Stimulated activated CD4-positive, alpha-beta T cell treated with anti-CD3 and anti-CD28 coated beads, Interleukin-15, amount 100 ng/mL, for 1 hour (primary cell): ENCODE measurements at regions not wholly inside any gene's neighbourhood (a gene's known extent, or its start where the extent isn't known, plus 50 kb on each side); places are given as distances from the start of the nearest gene placed in this dataset.

Experiments
- DNase-seq, 2 donors: peaks; one replicate each; pipeline ENCODE4 v3.0.0-alpha.2; 2020; ENCODE audit warnings: low read depth in 1 of 2, low spot score in 1 of 2

DNA sequence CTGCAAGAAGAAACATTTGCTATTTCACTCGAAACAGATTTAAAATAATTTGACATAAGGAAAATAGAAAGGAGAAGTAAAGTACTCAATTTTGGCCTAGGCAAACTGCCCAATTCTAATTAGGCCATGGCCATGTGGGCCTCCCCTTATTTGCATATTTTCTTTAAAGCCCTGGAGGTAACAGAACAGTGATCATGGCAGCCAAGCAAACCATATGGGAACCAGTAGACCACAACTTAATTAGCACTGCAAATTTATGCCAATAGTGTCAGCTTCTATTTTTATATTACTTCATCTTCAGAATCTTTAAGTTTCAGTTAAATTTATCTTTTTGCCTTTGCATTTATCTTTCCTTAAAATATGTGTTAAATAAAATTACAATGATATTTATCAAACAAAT, 63.3 kb upstream of the THSD7A start:
- no peak for DNase-seq

- DNase-seq: no peak
Measured at GRCh38 chr7:11896663-11897062, 64.7 kb upstream of the THSD7A start.

GRCh38 chr7:11899247-11899646, 67.2 kb upstream of the THSD7A start:
- no peak for DNase-seq

DNA sequence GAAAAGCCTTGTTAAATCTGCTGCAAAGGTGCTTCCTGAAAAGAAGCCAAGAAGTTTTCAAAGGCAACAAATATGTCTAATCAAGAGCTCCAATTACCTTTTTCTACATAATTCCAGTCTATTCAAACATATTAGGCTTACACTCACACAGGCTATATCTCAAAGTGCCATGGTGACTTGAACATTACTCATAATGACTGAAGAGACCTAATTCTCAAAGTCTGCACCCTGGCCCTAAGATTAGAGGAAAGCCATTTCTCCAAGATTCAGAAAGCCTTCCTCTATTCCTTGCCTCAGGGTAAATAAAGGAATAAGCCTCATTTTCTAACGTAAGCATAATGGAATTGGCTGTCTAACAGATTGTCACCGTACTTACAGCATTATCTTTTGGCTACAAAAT, 78.3 kb upstream of the THSD7A start:
- no peak for DNase-seq

DNA sequence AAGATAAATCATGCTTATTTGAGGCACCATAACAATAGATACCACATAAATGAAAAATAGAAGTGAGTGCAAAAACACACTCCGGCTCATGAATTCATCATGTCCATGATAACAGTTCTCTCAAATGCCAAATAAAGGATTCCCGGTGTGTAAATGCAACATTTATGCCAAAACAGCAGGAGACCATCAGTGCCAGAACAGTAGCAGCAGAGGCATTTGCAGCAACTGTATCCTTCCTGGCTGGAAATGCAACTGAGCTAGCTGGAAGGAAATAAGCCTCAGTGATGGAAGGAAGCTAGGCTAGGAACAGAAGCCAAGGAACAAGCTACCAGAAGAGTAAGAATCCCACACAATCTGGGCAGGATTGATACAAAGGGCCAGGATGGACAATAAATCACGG, 79.9 kb upstream of the THSD7A start:
- no peak for DNase-seq

GRCh38 chr7:11914645-11915044, 82.6 kb upstream of the THSD7A start:
- DNase-seq: no peak

DNA sequence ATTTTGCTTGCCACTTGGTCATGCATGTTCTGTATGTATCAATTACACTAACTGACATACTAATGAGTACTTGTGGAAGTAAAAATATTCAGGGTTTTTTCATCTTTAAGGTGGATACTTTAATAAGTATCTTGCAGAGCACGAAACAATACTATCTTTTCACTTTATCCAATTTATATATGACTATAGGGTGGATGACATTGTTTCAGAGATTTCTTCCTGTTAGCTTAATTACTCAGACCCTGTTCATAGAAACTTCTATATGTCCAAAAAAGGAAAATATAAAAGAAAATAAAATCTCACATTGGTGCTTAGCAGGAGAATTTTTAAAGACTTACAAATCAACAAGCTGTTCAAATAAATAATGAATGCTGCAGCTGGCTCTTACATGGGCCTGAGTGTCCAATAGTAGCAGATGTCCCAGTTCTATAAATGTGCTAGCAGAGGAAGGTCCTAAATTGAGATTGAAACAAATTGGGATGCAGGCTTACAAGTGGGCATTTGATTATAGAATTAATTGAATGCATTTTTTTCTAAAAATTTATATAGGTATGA, 91.5 kb upstream of the THSD7A start:
- DNase-seq: no peak

GRCh38 chr7:11931307-11931706, 99.3 kb upstream of the THSD7A start:
- DNase-seq: no peak

- no peak for DNase-seq
Measured at GRCh38 chr7:11934796-11935195, 102.8 kb upstream of the THSD7A start.

- DNase-seq: no peak
Measured at GRCh38 chr7:11935905-11936304, 103.9 kb upstream of the THSD7A start.

DNA sequence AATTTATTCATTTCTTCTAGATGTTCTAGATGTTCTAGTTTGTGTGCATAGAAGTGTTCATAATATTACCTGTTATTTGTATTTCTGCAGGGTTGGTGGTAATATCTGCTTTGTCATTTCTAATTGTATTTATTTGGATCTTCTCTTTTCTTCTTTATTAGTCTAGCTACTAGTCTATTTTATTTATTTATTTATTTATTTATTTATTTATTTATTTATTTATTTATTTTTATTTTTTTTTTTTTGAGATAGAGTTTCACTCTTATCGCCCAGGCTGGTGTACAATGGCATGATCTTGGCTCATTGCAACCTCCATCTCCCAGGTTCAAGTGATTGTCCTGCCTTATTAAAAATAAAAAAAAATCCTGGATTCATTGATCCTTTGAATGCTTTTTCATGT, 114.8 kb upstream of the THSD7A start:
- no peak for DNase-seq

DNA sequence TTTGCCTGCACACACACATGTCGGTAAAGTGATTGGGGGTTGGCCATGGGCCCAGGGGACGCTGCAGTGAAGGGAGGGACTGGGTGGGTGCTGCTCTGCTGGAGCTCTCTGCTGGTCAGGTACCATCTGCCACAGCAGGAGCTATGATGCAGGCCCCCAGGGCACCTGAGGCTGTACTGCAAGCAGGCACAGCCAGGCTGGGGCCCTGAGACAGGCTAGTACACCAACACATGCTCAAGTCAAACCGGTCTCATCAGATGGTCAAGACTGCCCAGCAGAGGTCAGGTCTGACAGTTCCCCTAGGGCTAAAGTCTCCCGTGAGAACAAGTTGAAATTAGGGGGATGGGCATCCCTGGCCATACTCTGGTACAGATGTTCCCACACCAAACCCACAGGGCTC, 118.3 kb upstream of the THSD7A start:
- DNase-seq: no peak

- DNase-seq: no peak
Measured at GRCh38 chr7:11950942-11951341, 118.9 kb upstream of the THSD7A start.

DNA sequence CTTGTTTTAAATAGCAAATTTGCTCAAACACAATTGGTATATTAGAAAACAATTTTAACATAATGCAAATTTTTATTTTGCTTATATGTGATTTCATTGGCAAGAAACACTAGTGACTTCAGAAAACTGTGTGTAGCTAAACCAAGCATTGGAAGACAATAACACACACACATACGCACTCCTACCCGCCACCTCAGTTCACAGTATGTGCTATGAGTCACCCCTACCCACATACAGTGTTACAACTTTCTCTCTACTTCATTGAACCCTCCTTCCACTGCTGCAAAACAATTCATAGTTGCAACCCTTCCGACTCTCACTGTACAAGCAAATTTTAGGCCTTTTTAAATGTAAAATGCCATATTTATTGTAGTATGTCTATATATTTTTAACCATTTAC, 119.9 kb upstream of the THSD7A start:
- DNase-seq: no peak

DNA sequence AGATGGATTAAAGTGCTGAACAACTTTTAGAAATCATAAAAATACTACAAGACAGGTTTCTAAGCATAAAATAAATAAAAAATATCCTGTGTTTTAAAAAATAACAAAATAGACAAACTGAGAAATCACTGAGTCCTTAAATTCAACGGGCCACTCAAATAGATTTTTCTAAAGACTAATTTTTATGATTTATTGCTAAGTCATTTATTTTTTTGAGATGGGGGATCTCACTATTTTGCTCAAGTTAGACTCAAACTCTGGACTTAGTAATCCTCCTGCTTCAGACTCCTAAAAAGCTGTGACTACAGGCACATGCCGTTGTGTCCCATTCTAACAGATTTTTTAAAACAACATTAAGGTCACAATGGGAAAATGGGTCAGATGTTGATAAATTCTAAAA, 121.0 kb upstream of the THSD7A start:
- no peak for DNase-seq

- no peak for DNase-seq
Measured at GRCh38 chr7:11956991-11957390, 125.0 kb upstream of the THSD7A start.

- DNase-seq: no peak
Measured at GRCh38 chr7:11957956-11958355, 126.0 kb upstream of the THSD7A start.

DNA sequence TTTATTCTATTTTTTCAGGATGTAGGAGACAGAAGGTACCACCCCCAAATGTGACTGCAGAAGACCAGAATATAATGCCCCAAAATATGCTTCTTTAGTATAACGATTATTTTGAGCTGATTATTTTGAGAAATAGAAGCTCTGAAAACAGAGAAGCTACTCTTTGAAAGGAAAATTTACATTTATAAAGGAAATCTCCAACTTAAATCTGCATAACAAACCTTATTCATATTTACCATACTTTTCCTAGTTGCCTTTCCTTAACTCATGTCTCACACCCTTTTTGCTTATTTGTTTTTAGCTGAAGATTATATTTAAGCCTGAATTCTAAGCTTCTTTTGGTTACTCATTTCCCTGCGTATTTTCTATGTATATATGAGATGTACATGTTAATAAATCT, 127.1 kb upstream of the THSD7A start:
- DNase-seq: no peak

DNA sequence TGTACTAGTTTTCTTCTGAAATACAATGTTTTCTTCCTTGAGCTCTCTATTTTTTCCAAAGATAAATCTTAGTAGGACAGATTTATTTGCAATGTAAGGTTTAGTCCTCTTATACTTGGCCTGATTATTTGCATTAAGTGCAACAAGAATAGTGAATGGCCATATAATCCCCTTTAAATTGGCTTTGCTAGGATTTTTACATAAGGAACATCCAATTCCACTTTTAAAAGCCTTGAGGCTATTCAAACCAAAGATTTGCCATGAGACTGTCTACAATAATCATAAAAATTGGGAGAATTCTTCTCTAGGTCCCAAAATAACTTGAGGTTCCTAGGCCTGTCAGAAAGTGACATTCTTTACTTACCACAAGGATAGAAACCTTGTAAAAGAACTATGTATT, 128.6 kb upstream of the THSD7A start:
- DNase-seq: no peak

- DNase-seq: no peak
Measured at GRCh38 chr7:11969643-11970042, 137.6 kb upstream of the THSD7A start.

GRCh38 chr7:11970132-11970531, 138.1 kb upstream of the THSD7A start:
- no peak for DNase-seq

DNA sequence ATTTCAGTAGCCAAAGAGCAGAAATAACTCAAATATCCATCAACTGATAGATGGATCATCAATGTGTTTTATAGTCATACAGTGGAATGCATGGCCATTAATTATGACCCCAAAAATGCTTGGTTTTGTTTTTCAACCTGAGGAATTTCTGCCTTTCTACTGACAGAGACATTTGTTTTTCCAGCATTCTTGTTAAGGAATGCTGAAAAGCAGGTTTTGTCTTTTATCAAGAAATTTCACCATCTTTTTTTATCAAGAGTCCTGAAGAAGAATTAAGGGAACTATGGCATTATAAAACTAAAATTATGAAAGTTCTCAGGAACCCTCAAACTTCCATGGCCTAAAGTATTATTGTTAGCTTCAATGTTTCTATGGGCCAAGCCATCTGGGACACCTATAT, 153.4 kb upstream of the THSD7A start:
- no peak for DNase-seq

DNA sequence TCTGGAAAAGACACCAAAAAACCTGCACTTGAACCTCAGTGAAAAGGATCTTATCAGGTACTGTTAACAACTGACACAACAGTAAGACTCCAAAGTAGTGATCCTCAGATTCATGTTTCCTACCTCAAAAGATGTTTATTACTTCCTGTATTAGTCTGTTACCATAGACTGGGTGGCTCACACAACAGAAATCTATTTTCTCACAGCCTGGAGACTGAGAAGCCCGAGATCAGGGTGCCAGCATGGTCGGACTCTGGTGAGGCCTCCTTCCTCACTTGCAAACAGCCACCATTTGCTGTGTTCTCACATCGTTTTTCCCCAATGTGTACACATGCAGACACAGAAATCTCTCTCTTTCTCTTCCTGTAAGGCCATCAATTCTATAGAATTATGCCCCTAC, 154.0 kb upstream of the THSD7A start:
- no peak for DNase-seq

DNA sequence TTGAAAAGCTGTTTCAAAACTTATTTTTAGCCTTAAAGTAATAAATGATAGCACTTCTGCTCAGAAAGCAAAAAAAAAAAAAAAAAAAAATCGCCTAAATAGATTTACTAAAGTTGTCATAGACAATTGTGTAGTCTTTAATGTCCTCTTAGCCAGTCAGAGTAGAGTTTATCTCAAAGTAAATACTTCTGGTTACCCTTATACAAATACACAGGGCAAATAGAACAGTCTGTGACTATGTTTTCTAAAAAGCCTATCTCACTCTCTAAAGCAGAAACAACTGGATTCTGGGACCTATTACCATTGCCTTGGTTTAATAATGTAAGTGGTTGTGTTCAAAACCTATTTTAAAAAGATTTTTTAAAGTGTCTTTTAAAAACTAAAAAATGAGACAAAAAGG, 156.2 kb upstream of the THSD7A start:
- no peak for DNase-seq
